ENCODE measurements at regions not wholly inside any gene's neighbourhood (a gene's known extent, or its start where the extent isn't known, plus 50 kb on each side); places are given as distances from the start of the nearest gene placed in this dataset.

- DNase-seq (ENCODE audit: extremely low read depth, insufficient read length) = no peak
- no peaks in the 10 kb centered on the region; the same call in 1 of the 2 replicates for H3K27me3 ChIP-seq (replicated peaks; ENCODE audit: control insufficient read depth, insufficient read depth, low read length)
- no peaks in the 10 kb centered on the region for H3K36me3 ChIP-seq (ENCODE audit: control insufficient read depth, insufficient read depth, low read length)
- no peak for TF ChIP-seq CTCF (IDR thresholded peaks at IDR 0.05; ENCODE audit: insufficient read depth, low read length, poor library complexity, severe bottlenecking)
- H3K4me3 ChIP-seq (replicated peaks; ENCODE audit: low read depth, low read length) = no peak overlapping the region
Observed at GRCh38 chr20:10875653-10876052, 201.9 kb upstream of the JAG1 start.

- Histone ChIP-seq H3K27me3 (replicated peaks; ENCODE audit: control insufficient read depth, insufficient read depth, low read length) (no peaks in the 10 kb centered on the region; the same call in 1 of the 2 replicates), H3K36me3 (ENCODE audit: control insufficient read depth, insufficient read depth, low read length) (no peaks in the 10 kb centered on the region), H3K4me3 (replicated peaks; ENCODE audit: low read depth, low read length) (no peak overlapping the region)
- TF ChIP-seq CTCF (IDR thresholded peaks at IDR 0.05; ENCODE audit: insufficient read depth, low read length, poor library complexity, severe bottlenecking) = no peak
- no peak for DNase-seq (ENCODE audit: extremely low read depth, insufficient read length)
Observed at GRCh38 chr20:10876558-10876957, 202.8 kb upstream of the JAG1 start.

GRCh38 chr20:10877342-10877741, 203.5 kb upstream of the JAG1 start:
- no peaks in the 10 kb centered on the region; the same call in 1 of the 2 replicates for H3K27me3 ChIP-seq (replicated peaks; ENCODE audit: control insufficient read depth, insufficient read depth, low read length)
- no peak for DNase-seq (ENCODE audit: extremely low read depth, insufficient read length)
- H3K36me3 ChIP-seq (ENCODE audit: control insufficient read depth, insufficient read depth, low read length) = no peaks in the 10 kb centered on the region
- no peak overlapping the region for H3K4me3 ChIP-seq (replicated peaks; ENCODE audit: low read depth, low read length)
- TF ChIP-seq CTCF (IDR thresholded peaks at IDR 0.05; ENCODE audit: insufficient read depth, low read length, poor library complexity, severe bottlenecking) = no peak

- no peak for TF ChIP-seq CTCF (IDR thresholded peaks at IDR 0.05; ENCODE audit: insufficient read depth, low read length, poor library complexity, severe bottlenecking)
- DNase-seq (ENCODE audit: extremely low read depth, insufficient read length) = no peak
- Histone ChIP-seq H3K4me3 (replicated peaks; ENCODE audit: low read depth, low read length) (no peak overlapping the region), H3K36me3 (ENCODE audit: control insufficient read depth, insufficient read depth, low read length) (no peaks in the 10 kb centered on the region), H3K27me3 (replicated peaks; ENCODE audit: control insufficient read depth, insufficient read depth, low read length) (no peaks in the 10 kb centered on the region)
Observed at GRCh38 chr20:10883166-10883565, 209.4 kb upstream of the JAG1 start.

GRCh38 chr20:10893321-10893720, 219.5 kb upstream of the JAG1 start:
- Histone ChIP-seq H3K36me3 (ENCODE audit: control insufficient read depth, insufficient read depth, low read length) (no peaks in the 10 kb centered on the region), H3K4me3 (replicated peaks; ENCODE audit: low read depth, low read length) (no peak overlapping the region), H3K27me3 (replicated peaks; ENCODE audit: control insufficient read depth, insufficient read depth, low read length) (no peaks in the 10 kb centered on the region; the same call in 1 of the 2 replicates)
- TF ChIP-seq CTCF (IDR thresholded peaks at IDR 0.05; ENCODE audit: insufficient read depth, low read length, poor library complexity, severe bottlenecking) = no peak
- no peak for DNase-seq (ENCODE audit: extremely low read depth, insufficient read length)

GRCh38 chr20:10897336-10897735, 223.5 kb upstream of the JAG1 start:
- Histone ChIP-seq H3K36me3 (ENCODE audit: control insufficient read depth, insufficient read depth, low read length) (no peaks in the 10 kb centered on the region), H3K4me3 (replicated peaks; ENCODE audit: low read depth, low read length) (no peak overlapping the region), H3K27me3 (replicated peaks; ENCODE audit: control insufficient read depth, insufficient read depth, low read length) (no peaks in the 10 kb centered on the region; the same call in 1 of the 2 replicates)
- no peak for DNase-seq (ENCODE audit: extremely low read depth, insufficient read length)
- TF ChIP-seq CTCF (IDR thresholded peaks at IDR 0.05; ENCODE audit: insufficient read depth, low read length, poor library complexity, severe bottlenecking) = no peak
